22Rv1 (cell line): ENCODE measurements at regions not wholly inside any gene's neighbourhood (a gene's known extent, or its start where the extent isn't known, plus 50 kb on each side); places are given as distances from the start of the nearest gene placed in this dataset.
"Not testable (repeated sequence)": the region's sequence is repeated elsewhere in the genome, so short reads cannot be mapped to it uniquely, and the experiment has no call there.

Experiments used
- CTCF ChIP-seq: fragments of 450-650 bp; IDR thresholded peaks from 2 replicates; pipeline ENCODE4 v1.5.1; 2017; ENCODE audit warnings: mild to moderate bottlenecking
- ZFX ChIP-seq: fragments of 450-650 bp; IDR thresholded peaks from 2 replicates; pipeline ENCODE4 v1.6.1; 2017; ENCODE audit warnings: antibody characterized with exemption, borderline replicate concordance

- not testable (repeated sequence) for TF ChIP-seq CTCF, ZFX
Measured at GRCh38 chr1:177406323-177406722, 235.6 kb downstream of the BRINP2 start.
